ENCODE measurements at regions not wholly inside any gene's neighbourhood (a gene's known extent, or its start where the extent isn't known, plus 50 kb on each side); places are given as distances from the start of the nearest gene placed in this dataset.
A peak's percentile ranks its signal among the peaks of the same experiment; 100 is the strongest.

DNA sequence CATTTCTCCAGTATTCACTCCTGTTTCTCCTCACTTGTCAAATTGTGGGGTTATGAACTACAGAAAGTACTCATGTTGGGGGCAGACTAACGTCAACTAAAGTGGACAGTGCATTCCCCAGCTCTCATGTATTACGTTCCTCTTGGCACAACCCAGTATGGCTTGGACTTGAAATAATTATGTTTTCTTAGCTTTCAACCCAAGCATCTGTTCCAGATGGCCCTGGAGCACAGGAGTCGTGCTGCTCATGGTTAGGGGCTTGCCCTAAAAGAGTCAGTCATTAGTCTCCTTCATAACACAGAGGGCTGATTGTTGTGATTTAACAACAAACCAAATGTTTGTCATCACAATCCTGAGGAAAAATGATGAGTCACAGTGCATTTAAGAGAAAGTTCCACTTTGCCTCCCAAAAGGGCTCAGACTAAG, 154.4 kb downstream of the RPAP3 start:
- peak; percentile 49 for DNase-seq
- Mint-ChIP-seq H3K27ac (peak overlapping the region; percentile 39), H3K4me1 (ENCODE audit: low read depth) (peaks cover 37% of the 10 kb centered on the region), H3K36me3 (ENCODE audit: low read depth) (peaks cover 9% of the 10 kb centered on the region), H3K27me3 (ENCODE audit: insufficient read depth) (peaks cover 5% of the 10 kb centered on the region), H3K9me3 (peaks cover 11% of the 10 kb centered on the region), H3K4me3 (no peak overlapping the region)
- TF ChIP-seq, protein P1, sequence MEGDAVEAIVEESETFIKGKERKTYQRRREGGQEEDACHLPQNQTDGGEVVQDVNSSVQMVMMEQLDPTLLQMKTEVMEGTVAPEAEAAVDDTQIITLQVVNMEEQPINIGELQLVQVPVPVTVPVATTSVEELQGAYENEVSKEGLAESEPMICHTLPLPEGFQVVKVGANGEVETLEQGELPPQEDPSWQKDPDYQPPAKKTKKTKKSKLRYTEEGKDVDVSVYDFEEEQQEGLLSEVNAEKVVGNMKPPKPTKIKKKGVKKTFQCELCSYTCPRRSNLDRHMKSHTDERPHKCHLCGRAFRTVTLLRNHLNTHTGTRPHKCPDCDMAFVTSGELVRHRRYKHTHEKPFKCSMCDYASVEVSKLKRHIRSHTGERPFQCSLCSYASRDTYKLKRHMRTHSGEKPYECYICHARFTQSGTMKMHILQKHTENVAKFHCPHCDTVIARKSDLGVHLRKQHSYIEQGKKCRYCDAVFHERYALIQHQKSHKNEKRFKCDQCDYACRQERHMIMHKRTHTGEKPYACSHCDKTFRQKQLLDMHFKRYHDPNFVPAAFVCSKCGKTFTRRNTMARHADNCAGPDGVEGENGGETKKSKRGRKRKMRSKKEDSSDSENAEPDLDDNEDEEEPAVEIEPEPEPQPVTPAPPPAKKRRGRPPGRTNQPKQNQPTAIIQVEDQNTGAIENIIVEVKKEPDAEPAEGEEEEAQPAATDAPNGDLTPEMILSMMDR (IDR thresholded peaks at IDR 0.05), result no peak

DNA sequence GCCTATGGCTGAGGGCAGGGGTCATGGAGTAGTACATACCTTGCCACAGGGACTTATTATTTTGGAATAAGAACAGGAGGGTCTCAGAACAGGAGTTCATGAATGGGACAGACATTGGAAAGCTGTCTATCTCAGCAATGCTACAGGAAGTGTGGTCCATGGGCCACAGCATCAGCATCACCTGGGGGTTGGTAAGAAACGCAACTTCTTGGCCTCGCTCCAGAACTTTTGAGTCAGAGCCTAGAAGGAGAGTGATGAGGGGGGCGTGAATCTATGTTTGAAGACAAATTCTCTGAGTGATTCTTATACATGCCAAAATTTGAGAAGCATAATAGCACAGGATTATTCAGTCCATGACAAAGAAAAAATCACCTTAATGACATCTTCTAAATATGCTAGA, 156.6 kb downstream of the RPAP3 start:
- H3K4me1 Mint-ChIP-seq (ENCODE audit: low read depth), result peaks cover 27% of the 10 kb centered on the region
- TF ChIP-seq, protein P1 (IDR thresholded peaks at IDR 0.05), result no peak

DNA sequence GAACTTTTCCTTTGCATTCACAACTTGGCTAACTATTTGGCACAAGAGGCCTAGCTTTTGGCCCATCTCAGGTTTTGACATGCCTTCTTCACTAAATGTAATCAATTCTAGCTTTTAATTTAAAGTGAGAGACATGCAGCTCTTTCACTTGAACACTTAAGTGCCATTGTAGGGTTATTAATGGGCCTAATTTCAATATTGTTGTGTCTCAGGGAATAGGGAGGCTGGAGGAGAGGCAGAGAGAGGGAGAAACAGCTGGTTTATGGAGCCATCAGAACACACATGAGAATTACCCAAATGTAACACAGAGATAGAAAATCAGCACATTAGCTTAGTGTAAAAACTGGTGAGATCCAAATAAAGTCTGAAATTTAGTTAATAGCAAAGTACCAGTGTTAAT, 157.4 kb downstream of the RPAP3 start:
- TF ChIP-seq, protein P1 (IDR thresholded peaks at IDR 0.05), result no peak
- H3K27ac Mint-ChIP-seq, result no peak overlapping the region
- H3K27me3 Mint-ChIP-seq (ENCODE audit: insufficient read depth), result peaks cover 9% of the 10 kb centered on the region
- H3K9me3 Mint-ChIP-seq, result peaks cover 6% of the 10 kb centered on the region
- peaks cover 5% of the 10 kb centered on the region for H3K36me3 Mint-ChIP-seq (ENCODE audit: low read depth)
- no peak overlapping the region for H3K4me3 Mint-ChIP-seq
- no peak for DNase-seq
- H3K4me1 Mint-ChIP-seq (ENCODE audit: low read depth), result peaks cover 24% of the 10 kb centered on the region

More for the DNA sequence above, 156.6 kb downstream of the RPAP3 start:
- peaks cover 11% of the 10 kb centered on the region for H3K9me3 Mint-ChIP-seq
- H3K36me3 Mint-ChIP-seq (ENCODE audit: low read depth), result peaks cover 9% of the 10 kb centered on the region
- H3K4me3 Mint-ChIP-seq, result no peak overlapping the region
- H3K27ac Mint-ChIP-seq, result no peak overlapping the region
- no peak for DNase-seq
- peaks cover 9% of the 10 kb centered on the region for H3K27me3 Mint-ChIP-seq (ENCODE audit: insufficient read depth)

DNA sequence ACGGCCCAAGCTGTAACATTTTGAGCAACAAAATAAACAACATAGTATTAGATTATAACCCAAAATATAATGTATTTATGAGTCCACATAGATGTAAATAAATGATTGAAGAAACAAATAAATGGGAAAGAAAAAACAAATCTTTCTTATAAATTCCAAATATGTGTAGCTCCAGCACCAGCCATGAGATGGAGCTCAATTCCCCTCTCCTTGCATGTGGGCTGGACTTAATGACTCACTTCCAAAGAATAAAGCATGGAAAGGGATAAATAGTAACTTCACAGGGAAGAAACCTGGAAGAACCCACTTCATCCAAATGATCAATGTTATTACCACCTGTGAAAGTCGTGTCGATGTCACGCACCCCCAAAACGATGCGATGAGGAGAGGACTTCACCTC, 158.8 kb downstream of the RPAP3 start:
- Mint-ChIP-seq H3K27ac (no peak overlapping the region), H3K27me3 (ENCODE audit: insufficient read depth) (peaks cover 16% of the 10 kb centered on the region), H3K4me1 (ENCODE audit: low read depth) (peaks cover 24% of the 10 kb centered on the region), H3K9me3 (no peaks in the 10 kb centered on the region), H3K36me3 (ENCODE audit: low read depth) (no peaks in the 10 kb centered on the region), H3K4me3 (no peak overlapping the region)
- peak; percentile 55 for DNase-seq
- TF ChIP-seq, protein P1 (IDR thresholded peaks at IDR 0.05), result peak; percentile 78

DNA sequence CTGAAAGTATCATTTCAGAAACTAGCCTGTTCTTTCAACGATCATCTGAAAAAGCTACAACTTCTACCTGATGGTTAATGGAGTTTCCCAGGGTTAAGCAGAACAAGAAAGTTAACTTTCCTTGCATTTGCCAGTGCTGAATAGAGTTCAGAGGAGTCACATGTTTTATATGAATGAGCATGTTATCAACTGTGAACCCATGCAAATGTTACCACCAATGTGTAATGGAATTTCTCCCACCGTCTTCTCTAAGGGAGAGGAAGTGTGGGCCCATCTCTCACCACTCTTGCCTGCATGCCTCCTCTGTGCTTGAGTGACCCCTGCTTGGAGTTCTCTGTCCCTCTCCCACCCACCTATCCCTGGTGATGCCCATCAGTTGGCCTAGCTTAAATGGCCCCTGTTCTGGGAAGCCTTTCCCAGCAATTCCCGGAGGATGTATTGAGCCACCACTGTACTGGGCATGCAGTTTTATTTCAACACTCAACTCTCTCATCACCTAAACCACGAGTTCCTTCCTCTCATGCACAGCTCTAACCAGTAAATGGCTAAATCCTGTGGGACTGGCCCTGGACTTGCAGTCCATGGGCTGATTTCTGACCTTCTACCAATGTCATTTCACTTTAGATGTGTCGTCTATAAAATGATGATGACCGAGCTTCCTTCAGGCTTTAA, 159.8 kb downstream of the RPAP3 start:
- peaks cover 19% of the 10 kb centered on the region for H3K27me3 Mint-ChIP-seq (ENCODE audit: insufficient read depth)
- no peak overlapping the region for H3K4me3 Mint-ChIP-seq
- peaks cover 17% of the 10 kb centered on the region for H3K4me1 Mint-ChIP-seq (ENCODE audit: low read depth)
- no peak for DNase-seq
- H3K27ac Mint-ChIP-seq, result no peak overlapping the region
- no peaks in the 10 kb centered on the region for H3K36me3 Mint-ChIP-seq (ENCODE audit: low read depth)
- H3K9me3 Mint-ChIP-seq, result no peaks in the 10 kb centered on the region
- TF ChIP-seq, protein P1 (IDR thresholded peaks at IDR 0.05), result no peak
